HPDE6-E6E7 (cell line): ENCODE measurements at regions not wholly inside any gene's neighbourhood (a gene's known extent, or its start where the extent isn't known, plus 50 kb on each side); places are given as distances from the start of the nearest gene placed in this dataset.

Experiments
- DNase-seq: peaks from one replicate; pipeline ENCODE4 v3.0.0; 2011; ENCODE audit warnings: missing footprints; ENCODE audit errors: extremely low spot score

DNA sequence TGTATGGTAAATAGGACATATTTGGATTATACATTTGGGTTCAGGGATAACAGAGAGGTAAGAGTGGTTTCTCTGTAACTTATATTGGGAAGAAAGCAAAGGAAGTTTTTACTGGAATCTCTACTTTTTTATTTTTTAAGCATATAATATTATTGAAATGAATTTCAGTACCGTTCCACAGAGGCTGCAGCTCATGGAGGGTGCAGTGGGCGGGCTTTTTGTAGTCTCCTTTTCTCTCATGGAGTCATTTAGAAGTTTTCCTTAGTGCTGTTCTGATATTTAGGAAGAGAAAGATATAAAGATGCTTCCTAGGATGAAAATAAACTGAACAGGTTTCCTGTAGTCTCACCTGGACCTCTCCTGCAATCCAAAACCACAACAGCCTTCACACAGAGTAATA, 1153.3 kb upstream of the TMEFF2 start:
- no peak for DNase-seq

DNA sequence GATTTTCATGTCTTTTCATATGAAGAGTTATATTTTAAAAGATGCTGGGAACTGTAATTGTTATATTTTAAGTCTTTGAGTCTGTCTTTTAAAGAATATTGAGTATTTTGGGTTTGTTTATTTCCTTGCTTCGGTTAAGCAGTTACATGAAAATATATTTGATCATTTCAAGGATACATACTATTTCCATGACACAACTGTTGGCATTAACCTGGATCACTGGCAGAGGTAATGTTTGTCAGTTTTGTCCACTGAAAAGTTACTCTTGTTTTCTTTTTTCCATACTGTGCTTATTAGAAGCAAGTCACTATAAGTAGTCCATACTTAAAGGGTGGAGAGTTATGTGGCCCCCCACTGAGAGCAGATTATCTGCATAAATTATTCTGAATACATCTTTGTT, 1142.0 kb upstream of the TMEFF2 start:
- DNase-seq: no peak

DNA sequence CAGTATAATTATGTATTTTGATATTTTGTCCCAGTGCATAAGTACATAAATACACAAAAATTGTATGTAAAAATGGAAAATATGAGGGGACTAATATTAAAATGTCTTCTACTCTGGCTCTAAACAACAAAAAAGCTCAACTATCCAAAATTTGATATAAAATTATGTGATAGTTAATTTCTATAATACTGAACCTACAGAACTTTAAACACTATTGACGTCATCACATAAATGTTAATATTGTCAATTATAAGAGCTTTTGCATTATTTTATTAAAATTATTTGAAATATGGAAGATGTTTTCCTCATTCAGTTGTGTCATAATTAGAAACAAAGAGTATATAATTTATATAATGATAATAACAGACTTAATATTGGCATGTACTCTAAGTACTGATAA, 1139.7 kb upstream of the TMEFF2 start:
- no peak for DNase-seq

GRCh38 chr2:193333539-193333938, 1138.8 kb upstream of the TMEFF2 start:
- no peak for DNase-seq

- no peak for DNase-seq
Measured at GRCh38 chr2:193332941-193333340, 1138.2 kb upstream of the TMEFF2 start.

GRCh38 chr2:193331676-193332075, 1136.9 kb upstream of the TMEFF2 start:
- no peak for DNase-seq

DNA sequence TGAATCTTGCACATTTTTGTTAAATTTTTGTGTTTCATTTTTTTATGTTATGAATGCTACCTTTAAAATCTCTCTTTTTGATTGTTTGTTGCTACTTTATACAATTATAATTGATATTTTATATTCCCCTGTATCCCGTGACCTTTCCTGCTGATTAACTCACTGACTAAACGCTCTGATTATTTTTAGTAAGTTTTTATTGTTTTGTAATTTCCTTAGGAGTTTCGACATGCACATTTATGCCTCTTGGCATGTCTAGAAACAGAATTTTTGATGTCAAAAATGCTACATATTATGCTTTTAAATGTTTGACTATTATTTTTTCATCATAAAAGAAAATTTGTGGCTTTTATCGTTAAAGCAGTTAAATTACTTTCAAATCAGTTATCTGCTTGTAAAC, 1131.6 kb upstream of the TMEFF2 start:
- no peak for DNase-seq

GRCh38 chr2:193315428-193316091, 1120.8 kb upstream of the TMEFF2 start:
- no peak for DNase-seq

DNA sequence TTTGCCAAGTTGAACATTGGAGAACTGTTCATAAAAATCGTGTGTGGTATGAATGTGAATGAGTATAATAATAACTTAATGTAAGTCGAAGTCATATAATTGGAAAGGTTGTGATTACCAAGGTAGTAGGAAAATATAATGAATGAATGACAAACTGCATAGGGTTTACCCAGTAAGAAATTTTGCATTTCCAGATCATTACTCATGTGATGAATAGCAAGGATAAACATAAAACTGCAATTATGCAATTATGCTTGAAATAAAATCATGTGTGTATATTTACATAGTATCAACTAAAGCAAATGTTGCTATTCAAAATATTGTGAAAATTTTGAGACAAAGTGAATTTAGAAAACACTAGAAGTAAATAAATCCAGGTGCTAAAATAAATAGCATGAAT, 1108.7 kb upstream of the TMEFF2 start:
- no peak for DNase-seq

DNA sequence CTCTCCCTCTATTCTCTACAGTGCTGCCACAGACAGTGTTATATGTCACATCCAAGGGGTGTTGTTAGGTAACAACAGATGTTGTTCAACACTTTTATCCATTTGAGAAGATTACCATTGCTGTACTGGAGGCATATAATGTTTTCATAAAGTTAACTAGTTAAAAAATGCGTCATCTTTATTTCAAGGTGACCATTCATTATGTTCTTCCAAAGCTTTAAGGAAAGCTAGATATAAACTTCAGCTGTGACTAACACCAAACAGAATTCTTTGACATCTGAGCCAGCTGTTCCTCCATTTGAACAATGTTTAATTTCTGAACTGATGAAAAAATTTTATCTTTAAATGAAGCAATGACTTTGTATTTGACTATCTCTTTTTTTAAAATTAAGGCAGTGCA, 1099.6 kb upstream of the TMEFF2 start:
- DNase-seq: no peak

DNA sequence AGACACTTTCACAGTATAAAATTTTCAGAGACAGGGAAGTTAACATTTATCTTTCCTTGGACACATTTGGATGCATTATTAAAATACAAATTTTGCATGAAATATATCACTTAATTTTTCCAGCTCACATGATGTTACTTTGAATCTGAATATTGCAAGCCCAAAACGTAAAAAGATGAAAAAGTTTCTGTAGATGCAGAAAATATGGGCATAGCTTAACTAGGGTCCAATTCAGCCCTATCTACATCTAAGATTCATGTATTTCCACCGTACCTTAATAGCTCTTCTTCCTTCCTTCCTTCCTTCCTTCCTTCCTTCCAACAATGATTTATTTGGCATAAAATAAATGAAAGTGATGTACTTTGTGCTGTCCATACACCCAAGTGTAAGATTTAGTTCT, 1084.6 kb upstream of the TMEFF2 start:
- DNase-seq: no peak

DNA sequence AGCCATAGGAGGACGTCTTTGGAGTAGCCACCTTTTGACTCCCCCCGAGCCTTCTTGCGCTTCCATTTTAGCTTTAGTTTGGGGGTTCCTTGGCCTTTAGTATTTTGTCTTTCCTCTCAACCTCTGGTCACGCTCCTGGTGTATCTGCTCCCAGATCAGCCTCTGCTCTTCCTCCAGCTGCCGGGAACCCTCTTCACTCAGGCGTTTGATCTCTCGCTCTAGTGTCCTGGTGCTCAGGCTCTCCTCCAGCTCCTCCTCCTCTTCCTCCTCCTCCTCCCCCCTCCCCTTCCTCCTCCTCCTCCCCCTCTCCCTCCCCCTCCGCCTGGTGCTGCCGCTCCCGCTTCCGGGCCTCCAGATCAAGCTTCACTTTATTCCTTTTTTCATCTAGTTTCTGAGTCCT, 1082.3 kb upstream of the TMEFF2 start:
- DNase-seq: no peak

DNA sequence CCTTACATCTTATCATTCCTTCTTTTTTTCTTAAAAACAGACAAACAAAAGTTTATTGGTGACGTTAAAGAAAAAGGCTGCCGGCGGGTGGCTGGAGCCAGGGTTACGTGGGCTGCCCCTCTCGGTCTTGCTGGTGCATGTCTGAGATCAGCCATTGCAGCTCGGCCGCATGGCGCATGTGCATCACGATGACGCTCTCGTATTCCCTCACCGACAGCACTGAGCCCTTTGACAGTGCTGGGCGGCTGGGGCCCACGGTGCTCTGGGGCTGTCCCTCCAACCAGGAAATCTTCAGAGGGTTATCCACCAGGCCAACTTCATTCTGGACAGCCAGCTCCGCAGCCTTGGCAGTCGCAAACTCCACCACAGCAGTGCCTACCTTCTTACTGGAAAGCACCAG, 1081.8 kb upstream of the TMEFF2 start:
- no peak for DNase-seq

- DNase-seq: no peak
Measured at GRCh38 chr2:193276069-193276468, 1081.3 kb upstream of the TMEFF2 start.

- no peak for DNase-seq
Measured at GRCh38 chr2:193272011-193272410, 1077.3 kb upstream of the TMEFF2 start.

GRCh38 chr2:193270816-193271215, 1076.1 kb upstream of the TMEFF2 start:
- no peak for DNase-seq

- no peak for DNase-seq
Measured at GRCh38 chr2:193267496-193268002, 1072.8 kb upstream of the TMEFF2 start.

DNA sequence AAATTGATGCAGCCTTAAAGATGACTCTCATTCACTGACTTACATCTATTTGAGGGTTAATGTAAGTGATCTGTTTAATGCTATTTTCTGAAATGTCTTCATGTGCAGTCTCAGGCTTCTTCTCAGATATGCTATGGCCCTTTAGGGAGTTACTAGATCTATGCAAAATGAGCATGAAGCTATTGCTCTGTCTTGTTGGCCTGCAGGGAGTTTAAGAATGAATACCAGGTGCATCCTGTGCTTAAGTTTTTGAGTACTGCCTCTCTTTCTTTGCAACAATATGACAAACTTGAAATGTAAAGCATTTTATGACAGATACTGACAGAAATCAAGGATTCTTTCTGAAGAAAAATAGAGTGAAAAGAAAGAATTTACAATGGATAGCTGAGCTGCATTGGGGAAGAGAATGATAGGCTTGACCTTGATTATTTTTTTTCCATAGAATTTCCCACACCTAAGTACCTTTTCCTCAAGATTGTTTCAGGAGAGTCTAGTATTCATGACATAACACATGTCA, 1058.3 kb upstream of the TMEFF2 start:
- no peak for DNase-seq

DNA sequence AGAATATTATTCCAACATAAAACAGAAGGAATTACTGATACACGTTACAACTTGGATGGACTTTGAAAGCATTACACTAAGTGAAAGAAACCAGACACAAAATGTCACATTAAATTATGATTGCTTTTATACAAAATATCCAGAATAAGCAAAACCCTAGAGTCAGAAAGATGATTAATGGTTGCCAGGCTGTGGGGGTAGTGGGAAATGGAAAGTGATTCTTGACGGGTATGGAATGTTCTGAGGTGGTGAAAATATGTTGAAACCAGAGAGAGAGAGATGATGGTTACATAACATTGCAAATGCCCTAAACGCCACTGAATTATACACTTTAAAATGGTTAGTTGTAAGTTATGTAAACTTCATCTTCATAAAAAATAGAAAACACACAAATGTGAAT, 1057.2 kb upstream of the TMEFF2 start:
- DNase-seq: no peak

GRCh38 chr2:193250389-193250788, 1055.7 kb upstream of the TMEFF2 start:
- no peak for DNase-seq

DNA sequence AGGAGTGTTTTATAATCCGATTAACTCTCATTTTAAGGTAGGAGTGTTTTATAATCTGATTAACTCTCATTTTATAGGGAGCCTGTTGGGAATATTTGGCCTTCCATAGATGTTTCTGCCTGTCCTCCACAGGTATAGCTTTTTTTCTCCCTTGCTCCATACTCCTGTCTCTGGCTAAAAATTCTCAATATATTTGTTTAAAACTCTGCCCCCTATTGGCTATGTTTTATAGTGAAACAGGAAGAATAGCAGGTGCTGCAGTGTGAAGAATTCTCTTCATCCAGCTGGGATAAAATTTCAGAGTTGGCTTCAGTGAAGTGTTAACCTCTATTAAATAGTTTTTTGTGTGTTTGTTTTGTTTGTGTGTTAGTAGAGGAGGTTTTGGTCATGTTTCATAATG, 1046.0 kb upstream of the TMEFF2 start:
- no peak for DNase-seq

DNA sequence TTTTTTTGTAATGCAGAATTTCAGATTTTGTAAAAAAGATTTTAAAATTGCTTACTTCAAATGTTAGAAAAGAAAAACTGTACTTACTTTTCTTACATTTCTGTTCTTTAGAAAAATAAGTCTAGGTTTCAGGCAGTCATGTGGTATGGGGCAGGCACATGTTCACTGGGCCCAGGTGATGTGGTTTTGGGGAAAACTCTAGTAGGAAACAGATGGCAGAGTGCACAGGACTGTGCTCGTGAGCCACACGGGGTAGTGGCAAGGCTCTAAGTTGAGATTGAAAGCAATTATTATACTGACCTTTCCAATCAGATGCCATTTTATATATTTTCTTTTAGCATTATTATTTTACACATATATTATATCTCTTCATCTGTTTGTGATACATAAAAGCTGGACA, 1036.9 kb upstream of the TMEFF2 start:
- no peak for DNase-seq

- DNase-seq: no peak
Measured at GRCh38 chr2:193228276-193228675, 1033.5 kb upstream of the TMEFF2 start.

- no peak for DNase-seq
Measured at GRCh38 chr2:193222454-193222853, 1027.7 kb upstream of the TMEFF2 start.
